Neural progenitor cell (in vitro differentiated cells): ENCODE measurements at regions not wholly inside any gene's neighbourhood (a gene's known extent, or its start where the extent isn't known, plus 50 kb on each side); places are given as distances from the start of the nearest gene placed in this dataset.

Experiments used
- EZH2 ChIP-seq: fragments of 200-600 bp; sonication (generic); IDR thresholded peaks from 2 replicates; pipeline ENCODE4 v1.6.1; 2017; ENCODE audit warnings: antibody characterized with exemption, mild to moderate bottlenecking, moderate library complexity
- EZH2phosphoT487 ChIP-seq: fragments of 200-600 bp; sonication (generic); IDR thresholded peaks from 2 replicates; pipeline ENCODE4 v1.6.1; 2017; ENCODE audit warnings: antibody characterized with exemption
- TF ChIP-seq, protein P1 (sequence below): fragments of 200-600 bp; sonication (generic); IDR thresholded peaks from 2 replicates; pipeline ENCODE4 v1.5.1; 2017; ENCODE audit warnings: antibody characterized with exemption, mild to moderate bottlenecking

DNA sequence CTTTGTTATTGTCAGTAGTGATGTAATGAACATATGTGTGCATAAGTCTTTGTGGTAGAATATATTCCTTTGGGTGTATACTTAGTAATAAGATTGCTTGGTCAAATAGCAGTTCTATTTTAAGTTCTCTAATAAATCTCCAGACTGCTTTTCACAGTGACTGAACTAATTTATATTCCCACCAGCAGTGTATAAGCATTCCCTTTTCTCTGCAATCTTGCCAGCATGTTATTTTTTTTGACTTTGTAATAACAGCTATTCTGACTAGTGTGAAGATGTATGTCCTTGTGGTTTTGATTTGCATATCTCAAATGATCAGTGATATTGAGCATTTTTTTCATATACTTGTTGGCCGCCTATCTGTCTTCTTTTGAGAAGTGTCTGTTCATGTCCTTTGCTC, 111.5 kb upstream of the CDH12 start:
- TF ChIP-seq, protein P1, sequence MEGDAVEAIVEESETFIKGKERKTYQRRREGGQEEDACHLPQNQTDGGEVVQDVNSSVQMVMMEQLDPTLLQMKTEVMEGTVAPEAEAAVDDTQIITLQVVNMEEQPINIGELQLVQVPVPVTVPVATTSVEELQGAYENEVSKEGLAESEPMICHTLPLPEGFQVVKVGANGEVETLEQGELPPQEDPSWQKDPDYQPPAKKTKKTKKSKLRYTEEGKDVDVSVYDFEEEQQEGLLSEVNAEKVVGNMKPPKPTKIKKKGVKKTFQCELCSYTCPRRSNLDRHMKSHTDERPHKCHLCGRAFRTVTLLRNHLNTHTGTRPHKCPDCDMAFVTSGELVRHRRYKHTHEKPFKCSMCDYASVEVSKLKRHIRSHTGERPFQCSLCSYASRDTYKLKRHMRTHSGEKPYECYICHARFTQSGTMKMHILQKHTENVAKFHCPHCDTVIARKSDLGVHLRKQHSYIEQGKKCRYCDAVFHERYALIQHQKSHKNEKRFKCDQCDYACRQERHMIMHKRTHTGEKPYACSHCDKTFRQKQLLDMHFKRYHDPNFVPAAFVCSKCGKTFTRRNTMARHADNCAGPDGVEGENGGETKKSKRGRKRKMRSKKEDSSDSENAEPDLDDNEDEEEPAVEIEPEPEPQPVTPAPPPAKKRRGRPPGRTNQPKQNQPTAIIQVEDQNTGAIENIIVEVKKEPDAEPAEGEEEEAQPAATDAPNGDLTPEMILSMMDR = no peak
- TF ChIP-seq EZH2 (no peak), EZH2phosphoT487 (no peak)
